A673 (cell line): ENCODE measurements at regions not wholly inside any gene's neighbourhood (a gene's known extent, or its start where the extent isn't known, plus 50 kb on each side); places are given as distances from the start of the nearest gene placed in this dataset.

Experiments
- CTCF ChIP-seq: fragments of 300-800, 200-600 bp; sonication (generic); conservative IDR thresholded peaks from 2 replicates; pipeline ENCODE4 v1.5.1; 2017; ENCODE audit warnings: low read depth, mild to moderate bottlenecking, antibody characterized with exemption, low read length, moderate library complexity, mixed read lengths
- EZH2 ChIP-seq: fragments of 200-600 bp; sonication (generic); IDR thresholded peaks from 2 replicates; pipeline ENCODE4 v1.6.1; 2017; ENCODE audit warnings: borderline replicate concordance, low read depth, mild to moderate bottlenecking, mixed read lengths, antibody characterized with exemption, low read length; ENCODE audit not compliant: poor library complexity, severe bottlenecking

- TF ChIP-seq CTCF (no peak), EZH2 (no peak)
Observed at GRCh38 chr14:53398616-53399015, 245.5 kb upstream of the DDHD1 start.
